EL (cell line): ENCODE measurements at regions not wholly inside any gene's neighbourhood (a gene's known extent, or its start where the extent isn't known, plus 50 kb on each side); places are given as distances from the start of the nearest gene placed in this dataset.

Experiments used
- DNase-seq: peaks from one replicate; pipeline ENCODE4 v3.0.0-alpha.2; 2016

GRCh38 chr13:75910591-75910990, 274.5 kb downstream of the LMO7 start:
- no peak for DNase-seq
